H54 (cell line): ENCODE measurements at regions not wholly inside any gene's neighbourhood (a gene's known extent, or its start where the extent isn't known, plus 50 kb on each side); places are given as distances from the start of the nearest gene placed in this dataset.

Experiments used
- DNase-seq: peaks from one replicate; pipeline ENCODE4 v3.0.0; 2011; ENCODE audit warnings: low spot score, mixed read lengths; ENCODE audit not compliant: insufficient read length
- FAIRE-seq: peaks from 3 replicates; lab custom pipeline; 2011; peaks lifted over from hg19 to GRCh38; lab: Jason Lieb, UNC
- POLR2A ChIP-seq: IDR thresholded peaks from 2 replicates; pipeline ENCODE4 v1.6.1; 2011; ENCODE audit warnings: low read depth, mild to moderate bottlenecking, low read length

DNA sequence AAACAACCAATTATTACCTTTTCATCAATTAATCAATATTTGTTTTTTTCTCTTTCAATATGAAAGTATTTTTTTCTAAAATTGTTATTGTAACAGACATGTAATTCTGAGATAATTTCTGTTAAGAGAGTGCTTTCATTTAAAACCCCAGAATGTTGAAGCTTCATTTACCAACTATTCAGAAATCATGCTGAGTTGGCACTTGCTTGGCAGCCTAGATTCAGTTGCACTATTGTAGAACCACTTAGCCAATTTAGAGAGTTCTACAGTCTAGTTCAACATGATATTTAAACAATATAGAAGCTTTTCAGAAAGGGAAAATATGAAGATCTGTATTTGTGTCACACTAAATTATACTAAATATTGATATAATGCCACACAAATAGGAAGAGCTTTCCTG is 56.1 kb upstream of the NKAIN2 start:
- DNase-seq (no peak), FAIRE-seq (no peak)
- TF ChIP-seq POLR2A = no peak

DNA sequence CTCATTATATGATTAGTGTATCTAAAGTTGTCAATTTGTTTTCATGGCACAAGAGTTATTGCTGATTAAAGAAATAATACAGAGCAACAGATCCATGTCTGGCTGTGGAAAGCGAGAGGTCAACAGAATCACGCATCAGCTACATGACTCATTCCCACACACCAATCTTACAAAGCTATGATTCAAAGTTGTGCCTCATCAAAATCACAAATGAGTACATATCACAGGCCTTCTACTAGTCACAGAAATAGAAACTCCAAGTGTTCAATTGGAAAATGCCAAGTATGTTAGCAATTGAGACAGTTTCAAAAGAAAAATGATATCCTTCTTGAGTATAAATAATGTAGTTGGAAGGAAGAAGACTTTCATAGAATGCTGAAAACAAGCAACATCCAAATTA is 57.8 kb upstream of the NKAIN2 start:
- FAIRE-seq (peak; percentile 43), DNase-seq (peak; percentile 12)
- no peak for TF ChIP-seq POLR2A

DNA sequence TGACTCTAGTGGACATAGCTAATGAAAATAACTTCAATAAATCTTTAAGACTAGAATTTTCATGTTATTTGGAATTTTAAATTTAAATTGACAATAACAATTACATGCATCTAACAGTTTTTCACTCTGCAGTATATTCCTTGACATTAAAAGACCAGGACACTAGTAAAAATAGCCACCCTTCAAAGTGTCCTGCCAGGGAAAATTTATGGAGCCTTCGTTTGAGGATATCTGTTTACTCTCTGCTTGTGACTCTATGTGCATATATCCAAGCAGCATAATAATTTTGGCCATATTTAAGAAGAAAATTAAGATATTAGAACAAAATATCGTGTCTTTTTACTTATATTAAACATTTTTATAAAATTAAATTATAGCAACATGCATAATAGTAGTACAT is 58.8 kb upstream of the NKAIN2 start:
- TF ChIP-seq POLR2A = no peak
- FAIRE-seq = no peak

DNA sequence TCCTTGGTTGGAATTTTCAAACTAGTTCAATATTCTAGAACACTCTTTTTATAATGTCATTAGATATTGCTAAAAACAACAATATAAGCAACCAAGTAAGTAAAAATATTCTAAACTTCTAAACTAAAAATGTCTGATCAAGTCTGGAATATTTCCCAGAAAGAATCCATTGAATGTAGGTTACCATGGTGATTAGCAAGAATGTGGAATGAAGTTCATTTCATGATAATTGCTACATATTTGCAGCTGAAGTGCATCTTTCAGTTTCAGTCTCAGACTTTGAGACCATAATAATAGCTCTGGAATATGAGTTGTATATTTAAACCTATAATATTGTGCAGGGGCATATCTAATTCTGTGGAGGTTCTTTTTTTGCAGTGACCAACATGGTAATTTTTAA is 61.0 kb upstream of the NKAIN2 start:
- no peak for FAIRE-seq
- no peak for DNase-seq

More for the DNA sequence above, 58.8 kb upstream of the NKAIN2 start:
- no peak for DNase-seq

DNA sequence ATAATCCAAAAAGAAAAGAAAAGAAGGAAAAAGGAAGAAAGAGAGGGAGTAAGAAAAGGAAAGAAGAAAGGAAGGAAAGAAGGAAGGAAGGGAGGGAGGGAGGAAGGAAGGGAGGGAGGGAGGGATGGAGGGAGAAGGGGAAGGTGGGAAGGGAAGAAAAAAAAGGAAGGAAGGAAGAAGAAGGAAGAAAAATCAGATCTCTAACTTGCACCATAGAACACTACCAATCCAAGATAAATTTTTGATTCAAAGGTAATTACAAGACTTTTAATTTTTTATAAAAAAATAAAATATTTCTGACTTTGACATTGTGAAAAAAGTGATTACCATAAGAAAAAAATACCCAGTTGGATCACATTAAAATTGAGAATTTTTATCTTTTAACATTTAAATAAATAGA is 70.5 kb upstream of the NKAIN2 start:
- no peak for TF ChIP-seq POLR2A
- no peak for DNase-seq
- FAIRE-seq = no peak

More for the DNA sequence above, 61.0 kb upstream of the NKAIN2 start:
- no peak for TF ChIP-seq POLR2A

DNA sequence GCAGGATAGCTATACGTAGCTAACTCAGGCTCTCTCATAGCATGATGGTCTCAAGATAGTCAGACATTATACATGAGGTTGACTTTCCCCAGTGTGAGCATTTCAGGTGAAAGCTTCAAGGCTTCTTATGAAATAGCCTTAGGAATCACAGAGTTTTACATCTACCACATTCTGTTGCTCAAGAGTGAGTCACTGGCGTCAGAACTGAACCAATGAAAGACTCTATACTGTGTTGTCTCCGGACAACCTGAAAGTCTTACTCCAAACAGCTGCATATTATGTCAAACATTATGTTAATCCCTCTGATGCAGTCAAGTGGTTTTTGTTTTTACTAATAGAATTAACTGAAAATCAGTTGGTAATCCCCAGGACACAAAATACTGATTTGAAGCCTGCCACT is 79.8 kb upstream of the TRDN start:
- DNase-seq (no peak), FAIRE-seq (no peak)
- no peak for TF ChIP-seq POLR2A

DNA sequence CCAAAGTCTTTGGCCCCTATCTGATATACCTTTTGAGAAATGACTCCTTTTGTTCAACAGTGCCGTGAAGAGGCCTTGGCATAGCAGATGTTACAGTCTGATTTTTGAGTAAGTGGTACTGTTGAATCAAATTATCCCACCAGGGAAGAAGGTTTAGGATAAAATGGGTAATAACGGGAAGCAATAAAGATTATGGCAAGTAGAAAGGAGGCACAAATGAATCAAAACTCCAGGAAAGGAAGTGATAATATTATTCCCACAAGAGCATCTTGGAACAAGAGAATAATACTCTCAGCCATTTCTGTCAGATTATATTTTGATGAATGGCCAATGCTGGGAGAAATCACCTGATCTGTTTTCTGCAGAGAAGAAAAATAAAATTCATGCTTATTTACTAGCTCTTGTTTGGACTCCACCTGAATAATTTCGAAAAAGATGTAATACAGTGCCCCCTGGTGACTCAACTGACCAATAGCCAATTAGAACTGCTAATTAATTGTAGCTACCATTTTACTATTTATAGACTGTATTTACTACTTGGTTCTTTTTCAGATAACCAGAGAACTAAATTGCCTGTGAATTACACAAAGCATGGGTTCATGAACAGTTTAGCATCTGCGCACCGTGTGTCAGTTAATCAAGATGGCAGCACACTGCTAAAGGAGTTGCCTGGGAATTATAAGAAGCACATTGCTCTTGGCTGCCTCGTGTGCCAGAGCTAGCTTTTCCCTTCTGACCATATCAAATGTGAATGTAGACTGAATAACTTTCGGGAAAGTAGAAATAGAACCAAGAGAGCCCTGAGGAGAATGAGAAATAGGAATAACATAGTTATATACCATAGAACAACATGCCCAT is 78.5 kb upstream of the TRDN start:
- DNase-seq (no peak), FAIRE-seq (no peak)
- TF ChIP-seq POLR2A = no peak

DNA sequence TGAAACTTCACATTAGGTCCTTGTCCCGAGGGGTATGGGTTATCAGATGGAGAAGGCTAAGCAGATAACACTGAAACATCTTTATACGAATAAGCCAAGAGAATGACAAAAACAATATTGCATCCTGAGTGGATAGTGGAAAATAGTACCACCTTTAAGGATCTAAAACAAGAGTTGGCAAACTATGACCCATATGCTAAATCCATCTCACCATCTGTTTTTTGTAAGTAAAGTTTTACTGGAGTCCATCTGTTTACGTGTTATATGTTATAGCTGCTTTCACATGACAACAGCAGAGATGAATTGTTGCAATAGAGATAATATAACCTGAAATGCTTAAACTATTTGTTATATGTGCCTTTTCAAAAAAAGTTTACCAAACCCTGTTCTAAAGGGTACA is 76.1 kb upstream of the TRDN start:
- no peak for FAIRE-seq
- no peak for DNase-seq
- no peak for TF ChIP-seq POLR2A

DNA sequence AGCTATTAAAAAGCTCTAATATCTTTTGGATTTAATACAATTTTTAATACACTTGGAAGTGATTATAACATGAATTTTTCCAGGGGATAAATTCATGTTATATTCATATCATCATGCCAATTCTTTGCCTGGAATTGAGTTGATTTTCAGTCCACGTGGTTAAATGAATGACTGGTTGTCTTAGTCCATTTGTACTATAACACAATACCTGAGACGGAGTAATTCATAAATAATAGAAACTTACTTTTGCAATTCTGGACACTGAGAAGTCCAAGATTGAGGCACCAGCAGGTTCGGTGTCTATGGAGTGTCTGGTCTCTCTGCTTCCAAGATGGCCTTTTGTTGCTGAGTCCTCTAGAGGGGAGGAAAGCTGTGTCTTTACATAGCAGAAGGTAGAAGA is 66.2 kb upstream of the TRDN start:
- TF ChIP-seq POLR2A = no peak
- DNase-seq (no peak), FAIRE-seq (no peak)

DNA sequence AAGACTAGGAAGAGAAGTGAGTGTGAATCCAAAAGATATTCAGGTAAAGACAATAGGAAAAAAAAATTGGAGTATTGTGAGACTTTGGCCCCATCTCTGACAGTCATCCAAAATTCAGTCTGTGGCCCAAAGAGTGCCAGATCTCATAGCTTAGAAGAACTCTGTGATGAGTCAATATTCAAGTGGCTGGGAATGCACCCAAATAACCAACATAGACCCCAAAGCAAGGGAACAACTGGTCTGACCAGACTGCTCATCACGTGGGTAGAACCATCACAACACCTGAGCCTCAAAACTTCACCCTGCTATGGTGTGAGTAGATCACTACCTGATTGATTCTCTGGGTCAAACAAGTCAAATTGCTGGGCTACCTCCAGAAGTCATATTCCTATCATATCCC is 51.1 kb upstream of the TRDN start:
- DNase-seq (no peak), FAIRE-seq (no peak)
- no peak for TF ChIP-seq POLR2A
